T-helper 1 cell (primary cell): ENCODE measurements at regions not wholly inside any gene's neighbourhood (a gene's known extent, or its start where the extent isn't known, plus 50 kb on each side); places are given as distances from the start of the nearest gene placed in this dataset.

ENCODE experiments used
- DNase-seq, 5 donors: peaks; one replicate each; pipeline ENCODE4 v3.0.0-alpha.2; 2012 to 2020

- no peak for DNase-seq
Observed at GRCh38 chr17:69907132-69907847, 167.7 kb upstream of the KCNJ16 start.

- no peak for DNase-seq
Observed at GRCh38 chr17:69908626-69909368, 166.2 kb upstream of the KCNJ16 start.

GRCh38 chr17:69909389-69909788, 165.6 kb upstream of the KCNJ16 start:
- DNase-seq: no peak

GRCh38 chr17:69912805-69913204, 162.2 kb upstream of the KCNJ16 start:
- DNase-seq: no peak

GRCh38 chr17:69913216-69913615, 161.8 kb upstream of the KCNJ16 start:
- no peak for DNase-seq

- DNase-seq: no peak
Observed at GRCh38 chr17:69913616-69914015, 161.4 kb upstream of the KCNJ16 start.

- DNase-seq: no peak
Observed at GRCh38 chr17:69914520-69914919, 160.5 kb upstream of the KCNJ16 start.

- no peak for DNase-seq
Observed at GRCh38 chr17:69916761-69917160, 158.3 kb upstream of the KCNJ16 start.

GRCh38 chr17:69918164-69918563, 156.9 kb upstream of the KCNJ16 start:
- no peak for DNase-seq

GRCh38 chr17:69919789-69920188, 155.2 kb upstream of the KCNJ16 start:
- DNase-seq: no peak

GRCh38 chr17:69921046-69921445, 154.0 kb upstream of the KCNJ16 start:
- no peak for DNase-seq

GRCh38 chr17:69928611-69929010, 146.4 kb upstream of the KCNJ16 start:
- DNase-seq: no peak

GRCh38 chr17:69936996-69937395, 138.0 kb upstream of the KCNJ16 start:
- DNase-seq: no peak

- no peak for DNase-seq
Observed at GRCh38 chr17:69943058-69943457, 132.0 kb upstream of the KCNJ16 start.

- no peak for DNase-seq
Observed at GRCh38 chr17:69944406-69944805, 130.6 kb upstream of the KCNJ16 start.

- DNase-seq: no peak
Observed at GRCh38 chr17:69945698-69946185, 129.3 kb upstream of the KCNJ16 start.

GRCh38 chr17:69947027-69947759, 127.8 kb upstream of the KCNJ16 start:
- DNase-seq: no peak

- DNase-seq: no peak
Observed at GRCh38 chr17:69948406-69948805, 126.6 kb upstream of the KCNJ16 start.

GRCh38 chr17:69949496-69949895, 125.5 kb upstream of the KCNJ16 start:
- no peak for DNase-seq

GRCh38 chr17:69949973-69950695, 124.9 kb upstream of the KCNJ16 start:
- no peak for DNase-seq

- DNase-seq: no peak
Observed at GRCh38 chr17:69950701-69951418, 124.2 kb upstream of the KCNJ16 start.
